ENCODE measurements at regions not wholly inside any gene's neighbourhood (a gene's known extent, or its start where the extent isn't known, plus 50 kb on each side); places are given as distances from the start of the nearest gene placed in this dataset.

GRCh38 chrX:121349263-121349662 is 301.9 kb downstream of the GLUD2 start:
- TF ChIP-seq, protein P1, sequence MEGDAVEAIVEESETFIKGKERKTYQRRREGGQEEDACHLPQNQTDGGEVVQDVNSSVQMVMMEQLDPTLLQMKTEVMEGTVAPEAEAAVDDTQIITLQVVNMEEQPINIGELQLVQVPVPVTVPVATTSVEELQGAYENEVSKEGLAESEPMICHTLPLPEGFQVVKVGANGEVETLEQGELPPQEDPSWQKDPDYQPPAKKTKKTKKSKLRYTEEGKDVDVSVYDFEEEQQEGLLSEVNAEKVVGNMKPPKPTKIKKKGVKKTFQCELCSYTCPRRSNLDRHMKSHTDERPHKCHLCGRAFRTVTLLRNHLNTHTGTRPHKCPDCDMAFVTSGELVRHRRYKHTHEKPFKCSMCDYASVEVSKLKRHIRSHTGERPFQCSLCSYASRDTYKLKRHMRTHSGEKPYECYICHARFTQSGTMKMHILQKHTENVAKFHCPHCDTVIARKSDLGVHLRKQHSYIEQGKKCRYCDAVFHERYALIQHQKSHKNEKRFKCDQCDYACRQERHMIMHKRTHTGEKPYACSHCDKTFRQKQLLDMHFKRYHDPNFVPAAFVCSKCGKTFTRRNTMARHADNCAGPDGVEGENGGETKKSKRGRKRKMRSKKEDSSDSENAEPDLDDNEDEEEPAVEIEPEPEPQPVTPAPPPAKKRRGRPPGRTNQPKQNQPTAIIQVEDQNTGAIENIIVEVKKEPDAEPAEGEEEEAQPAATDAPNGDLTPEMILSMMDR (conservative IDR thresholded peaks at IDR 0.05) = no peak
- H3K9me3 Mint-ChIP-seq = peaks cover 15% of the 10 kb centered on the region
- no peak overlapping the region for H3K27ac Mint-ChIP-seq (ENCODE audit: unreplicated experiment)

DNA sequence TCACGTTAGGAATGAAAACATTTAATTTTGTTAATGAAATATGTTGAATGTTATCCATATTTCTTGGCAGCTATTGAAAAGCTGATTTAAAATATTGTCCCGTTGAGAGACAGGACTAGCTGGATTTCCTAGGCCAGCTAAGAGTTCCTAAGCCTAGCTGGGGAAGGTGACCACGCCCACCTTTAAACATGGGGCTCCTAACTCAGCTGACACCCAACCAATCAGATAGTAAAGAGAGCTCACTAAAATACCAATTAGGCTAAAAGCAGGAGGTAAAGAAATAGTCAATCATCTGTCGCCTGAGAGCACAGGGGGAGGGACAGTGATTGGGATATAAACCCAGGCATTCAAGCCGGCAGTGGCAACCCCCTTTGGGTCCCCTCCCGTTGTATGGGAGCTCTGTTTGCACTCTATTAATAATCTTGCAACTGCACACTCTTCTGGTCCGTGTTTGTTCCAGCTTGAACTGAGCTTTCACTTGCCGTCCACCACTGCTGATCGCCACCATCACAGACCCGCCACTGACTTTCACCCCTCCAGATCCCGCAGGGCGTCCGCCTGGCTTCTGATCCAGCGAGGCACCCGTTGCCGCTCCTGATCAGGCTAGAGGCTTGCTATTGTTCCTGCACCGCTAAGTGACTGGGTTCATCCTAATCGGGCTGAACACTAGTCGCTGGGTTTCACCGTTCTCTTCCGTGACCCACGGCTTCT is 308.9 kb downstream of the GLUD2 start:
- DNase-seq (ENCODE audit: low read depth, low spot score) = no peak
- no peaks in the 10 kb centered on the region for H3K27me3 Mint-ChIP-seq (ENCODE audit: low read depth)
- no peaks in the 10 kb centered on the region for H3K4me1 Mint-ChIP-seq
- H3K36me3 Mint-ChIP-seq (ENCODE audit: low read depth) = no peaks in the 10 kb centered on the region
- H3K9me3 Mint-ChIP-seq = peaks cover 19% of the 10 kb centered on the region
- TF ChIP-seq, protein P1 (conservative IDR thresholded peaks at IDR 0.05) = no peak
- no peak overlapping the region for H3K27ac Mint-ChIP-seq (ENCODE audit: unreplicated experiment)
- no peak overlapping the region for H3K4me3 Mint-ChIP-seq

More at GRCh38 chrX:121349263-121349662, 301.9 kb downstream of the GLUD2 start:
- DNase-seq (ENCODE audit: low read depth, low spot score) = no peak
- Mint-ChIP-seq H3K27me3 (ENCODE audit: low read depth) (no peaks in the 10 kb centered on the region), H3K4me1 (no peaks in the 10 kb centered on the region), H3K4me3 (no peak overlapping the region), H3K36me3 (ENCODE audit: low read depth) (no peaks in the 10 kb centered on the region)

DNA sequence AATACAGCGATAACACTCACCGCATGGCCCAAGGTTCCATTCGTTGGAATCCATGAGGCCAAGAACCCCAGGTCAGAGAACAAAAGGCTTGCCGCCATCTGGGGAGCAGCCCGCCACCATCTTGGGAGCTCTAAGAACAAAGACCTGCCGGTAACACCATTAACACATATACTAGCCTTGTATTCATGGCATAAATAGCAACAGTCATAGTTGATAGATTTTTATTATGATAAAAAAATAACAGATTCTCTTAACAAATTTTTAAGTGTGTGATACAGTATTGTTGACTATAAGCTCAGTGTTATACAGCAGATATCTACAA is 309.4 kb downstream of the GLUD2 start:
- Mint-ChIP-seq H3K36me3 (ENCODE audit: low read depth) (no peaks in the 10 kb centered on the region), H3K27ac (ENCODE audit: unreplicated experiment) (no peak overlapping the region), H3K4me1 (no peaks in the 10 kb centered on the region), H3K27me3 (ENCODE audit: low read depth) (no peaks in the 10 kb centered on the region), H3K4me3 (no peak overlapping the region), H3K9me3 (peaks cover 16% of the 10 kb centered on the region)
- DNase-seq (ENCODE audit: low read depth, low spot score) = no peak
- TF ChIP-seq, protein P1 (conservative IDR thresholded peaks at IDR 0.05) = no peak

- TF ChIP-seq, protein P1 (conservative IDR thresholded peaks at IDR 0.05) = no peak
- DNase-seq (ENCODE audit: low read depth, low spot score) = no peak
- H3K27ac Mint-ChIP-seq (ENCODE audit: unreplicated experiment) = no peak overlapping the region
- peaks cover 2% of the 10 kb centered on the region for H3K36me3 Mint-ChIP-seq (ENCODE audit: low read depth)
- no peak overlapping the region for H3K4me3 Mint-ChIP-seq
- H3K4me1 Mint-ChIP-seq = no peaks in the 10 kb centered on the region
- no peaks in the 10 kb centered on the region for H3K27me3 Mint-ChIP-seq (ENCODE audit: low read depth)
- peaks cover 17% of the 10 kb centered on the region for H3K9me3 Mint-ChIP-seq
These were observed 312.9 kb downstream of the GLUD2 start for GRCh38 chrX:121360280-121360679.

- no peak overlapping the region for H3K27ac Mint-ChIP-seq (ENCODE audit: unreplicated experiment)
- no peak overlapping the region for H3K4me3 Mint-ChIP-seq
- H3K4me1 Mint-ChIP-seq = no peaks in the 10 kb centered on the region
- no peak for DNase-seq (ENCODE audit: low read depth, low spot score)
- H3K36me3 Mint-ChIP-seq (ENCODE audit: low read depth) = peaks cover 4% of the 10 kb centered on the region
- no peaks in the 10 kb centered on the region for H3K27me3 Mint-ChIP-seq (ENCODE audit: low read depth)
- TF ChIP-seq, protein P1 (conservative IDR thresholded peaks at IDR 0.05) = no peak
- H3K9me3 Mint-ChIP-seq = peaks cover 9% of the 10 kb centered on the region
These were observed 318.3 kb downstream of the GLUD2 start for GRCh38 chrX:121365572-121366161.

All from neural crest cell (in vitro differentiated cells).